HEK293 (cell line): ENCODE measurements at regions not wholly inside any gene's neighbourhood (a gene's known extent, or its start where the extent isn't known, plus 50 kb on each side); places are given as distances from the start of the nearest gene placed in this dataset.

Experiments used
- PBX3 ChIP-seq: sonication (generic); formaldehyde crosslinking; IDR thresholded peaks from 2 replicates; pipeline ENCODE4 v1.8.1; 2022; ENCODE audit warnings: mild to moderate bottlenecking, moderate library complexity, missing genetic modification reagents
- SETDB1 ChIP-seq: IDR thresholded peaks from one replicate; pipeline ENCODE4 v1.6.1; 2017; ENCODE audit warnings: mild to moderate bottlenecking, low read length, moderate library complexity, mixed read lengths; ENCODE audit not compliant: insufficient read length
- ZBTB17 ChIP-seq: fragments of 450-650 bp; formaldehyde crosslinking; IDR thresholded peaks from 2 replicates; pipeline ENCODE4 v1.5.1; 2016; ENCODE audit warnings: missing biosample characterization, missing genetic modification characterization
- ZBTB44 ChIP-seq: fragments of 450-650 bp; IDR thresholded peaks from 2 replicates; pipeline ENCODE4 v1.5.1; 2018; ENCODE audit warnings: missing biosample characterization, mild to moderate bottlenecking, missing genetic modification characterization
- ZNF423 ChIP-seq: fragments of 450-650 bp; formaldehyde crosslinking; IDR thresholded peaks from 2 replicates; pipeline ENCODE4 v1.5.1; 2016; ENCODE audit warnings: missing biosample characterization, missing genetic modification characterization
- ZNF558 ChIP-seq: fragments of 450-650 bp; formaldehyde crosslinking; IDR thresholded peaks from 2 replicates; pipeline ENCODE4 v1.5.1; 2016; ENCODE audit warnings: missing biosample characterization, missing genetic modification characterization
- TF ChIP-seq, protein P1 (sequence below): fragments of 450-650 bp; formaldehyde crosslinking; IDR thresholded peaks from 2 replicates; pipeline ENCODE4 v1.5.1; 2016; ENCODE audit warnings: missing biosample characterization, missing genetic modification characterization
- TF ChIP-seq, protein P2 (sequence below): fragments of 450-650 bp; formaldehyde crosslinking; IDR thresholded peaks from 2 replicates; pipeline ENCODE4 v1.5.1; 2016; ENCODE audit warnings: missing biosample characterization, missing genetic modification characterization

GRCh38 chr18:27250471-27250870 is 65.4 kb upstream of the CHST9 start:
- TF ChIP-seq PBX3 (CRISPR knock-in tag) (no peak), ZBTB17 (tag by site-specific recombination) (no peak), ZBTB44 (no peak), ZNF558 (tag by site-specific recombination) (no peak), SETDB1 (no peak), ZNF423 (no peak)
- TF ChIP-seq, protein P1, sequence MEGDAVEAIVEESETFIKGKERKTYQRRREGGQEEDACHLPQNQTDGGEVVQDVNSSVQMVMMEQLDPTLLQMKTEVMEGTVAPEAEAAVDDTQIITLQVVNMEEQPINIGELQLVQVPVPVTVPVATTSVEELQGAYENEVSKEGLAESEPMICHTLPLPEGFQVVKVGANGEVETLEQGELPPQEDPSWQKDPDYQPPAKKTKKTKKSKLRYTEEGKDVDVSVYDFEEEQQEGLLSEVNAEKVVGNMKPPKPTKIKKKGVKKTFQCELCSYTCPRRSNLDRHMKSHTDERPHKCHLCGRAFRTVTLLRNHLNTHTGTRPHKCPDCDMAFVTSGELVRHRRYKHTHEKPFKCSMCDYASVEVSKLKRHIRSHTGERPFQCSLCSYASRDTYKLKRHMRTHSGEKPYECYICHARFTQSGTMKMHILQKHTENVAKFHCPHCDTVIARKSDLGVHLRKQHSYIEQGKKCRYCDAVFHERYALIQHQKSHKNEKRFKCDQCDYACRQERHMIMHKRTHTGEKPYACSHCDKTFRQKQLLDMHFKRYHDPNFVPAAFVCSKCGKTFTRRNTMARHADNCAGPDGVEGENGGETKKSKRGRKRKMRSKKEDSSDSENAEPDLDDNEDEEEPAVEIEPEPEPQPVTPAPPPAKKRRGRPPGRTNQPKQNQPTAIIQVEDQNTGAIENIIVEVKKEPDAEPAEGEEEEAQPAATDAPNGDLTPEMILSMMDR (tag by site-specific recombination): no peak
- TF ChIP-seq, protein P2, sequence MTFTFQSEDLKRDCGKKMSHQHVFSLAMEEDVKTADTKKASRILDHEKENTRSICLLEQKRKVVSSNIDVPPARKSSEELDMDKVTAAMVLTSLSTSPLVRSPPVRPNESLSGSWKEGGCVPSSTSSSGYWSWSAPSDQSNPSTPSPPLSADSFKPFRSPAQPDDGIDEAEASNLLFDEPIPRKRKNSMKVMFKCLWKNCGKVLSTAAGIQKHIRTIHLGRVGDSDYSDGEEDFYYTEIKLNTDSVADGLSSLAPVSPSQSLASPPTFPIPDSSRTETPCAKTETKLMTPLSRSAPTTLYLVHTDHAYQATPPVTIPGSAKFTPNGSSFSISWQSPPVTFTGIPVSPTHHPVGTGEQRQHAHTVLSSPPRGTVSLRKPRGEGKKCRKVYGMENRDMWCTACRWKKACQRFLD (tag by site-specific recombination): no peak
